ENCODE measurements at regions not wholly inside any gene's neighbourhood (a gene's known extent, or its start where the extent isn't known, plus 50 kb on each side); places are given as distances from the start of the nearest gene placed in this dataset.

DNA sequence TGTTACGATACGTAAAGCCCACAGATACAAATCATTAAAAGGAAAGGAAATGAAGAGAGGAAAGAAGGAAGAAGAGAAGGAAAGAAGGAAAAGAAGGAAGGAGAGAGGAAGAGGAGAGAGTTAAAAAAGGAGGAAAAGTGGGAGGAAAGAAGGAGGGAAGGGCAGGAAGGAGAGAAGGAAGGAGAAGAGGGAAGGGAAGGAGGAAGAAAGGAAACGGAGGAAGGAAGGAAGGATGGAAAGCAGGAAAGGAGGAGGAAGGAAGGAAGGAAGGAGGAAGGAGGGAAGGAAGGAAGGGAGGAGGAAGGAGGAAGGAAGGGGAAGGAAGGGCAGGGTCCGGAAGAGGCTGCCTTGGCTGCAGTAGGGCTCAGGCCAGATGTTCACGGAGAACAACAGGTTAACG, 95.2 kb downstream of the ENGASE start:
- H3K4me3 ChIP-seq (ENCODE audit: low read length), result no peak overlapping the region
- H3K9ac ChIP-seq (ENCODE audit: low read length), result no peak overlapping the region
- H3K27me3 ChIP-seq (ENCODE audit: insufficient read depth, low read depth, low read length), result no peaks in the 10 kb centered on the region
- H3K27ac ChIP-seq (ENCODE audit: low read length), result no peak overlapping the region
- H3K79me2 ChIP-seq (replicated peaks; ENCODE audit: insufficient read depth, low read length), result no peaks in the 10 kb centered on the region
- no peaks in the 10 kb centered on the region for H3F3A ChIP-seq (ENCODE audit: insufficient read depth, low read length, poor library complexity, severe bottlenecking)
- no peak overlapping the region for H2AFZ ChIP-seq (ENCODE audit: low read depth, low read length)
- H3K9me3 ChIP-seq (ENCODE audit: low read length), result no peaks in the 10 kb centered on the region
- H3K9me2 ChIP-seq (ENCODE audit: insufficient read depth, low read length), result no peaks in the 10 kb centered on the region
- H4K20me1 ChIP-seq (ENCODE audit: insufficient read depth), result no peaks in the 10 kb centered on the region
- no peak for TF ChIP-seq POLR2AphosphoS5 (IDR thresholded peaks at IDR 0.05)
- no peak for TF ChIP-seq EP300 (conservative IDR thresholded peaks at IDR 0.05; ENCODE audit: poor library complexity, severe bottlenecking)
- TF ChIP-seq, protein P1, sequence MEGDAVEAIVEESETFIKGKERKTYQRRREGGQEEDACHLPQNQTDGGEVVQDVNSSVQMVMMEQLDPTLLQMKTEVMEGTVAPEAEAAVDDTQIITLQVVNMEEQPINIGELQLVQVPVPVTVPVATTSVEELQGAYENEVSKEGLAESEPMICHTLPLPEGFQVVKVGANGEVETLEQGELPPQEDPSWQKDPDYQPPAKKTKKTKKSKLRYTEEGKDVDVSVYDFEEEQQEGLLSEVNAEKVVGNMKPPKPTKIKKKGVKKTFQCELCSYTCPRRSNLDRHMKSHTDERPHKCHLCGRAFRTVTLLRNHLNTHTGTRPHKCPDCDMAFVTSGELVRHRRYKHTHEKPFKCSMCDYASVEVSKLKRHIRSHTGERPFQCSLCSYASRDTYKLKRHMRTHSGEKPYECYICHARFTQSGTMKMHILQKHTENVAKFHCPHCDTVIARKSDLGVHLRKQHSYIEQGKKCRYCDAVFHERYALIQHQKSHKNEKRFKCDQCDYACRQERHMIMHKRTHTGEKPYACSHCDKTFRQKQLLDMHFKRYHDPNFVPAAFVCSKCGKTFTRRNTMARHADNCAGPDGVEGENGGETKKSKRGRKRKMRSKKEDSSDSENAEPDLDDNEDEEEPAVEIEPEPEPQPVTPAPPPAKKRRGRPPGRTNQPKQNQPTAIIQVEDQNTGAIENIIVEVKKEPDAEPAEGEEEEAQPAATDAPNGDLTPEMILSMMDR (IDR thresholded peaks at IDR 0.05; ENCODE audit: poor library complexity, severe bottlenecking), result no peak
- no peak for TF ChIP-seq SMC3 (conservative IDR thresholded peaks at IDR 0.05; ENCODE audit: poor library complexity)
- TF ChIP-seq TAF1 (IDR thresholded peaks at IDR 0.05; ENCODE audit: low read depth), result no peak
- no peak for TF ChIP-seq MXI1 (conservative IDR thresholded peaks at IDR 0.05; ENCODE audit: poor library complexity, severe bottlenecking)
- TF ChIP-seq, protein P2, sequence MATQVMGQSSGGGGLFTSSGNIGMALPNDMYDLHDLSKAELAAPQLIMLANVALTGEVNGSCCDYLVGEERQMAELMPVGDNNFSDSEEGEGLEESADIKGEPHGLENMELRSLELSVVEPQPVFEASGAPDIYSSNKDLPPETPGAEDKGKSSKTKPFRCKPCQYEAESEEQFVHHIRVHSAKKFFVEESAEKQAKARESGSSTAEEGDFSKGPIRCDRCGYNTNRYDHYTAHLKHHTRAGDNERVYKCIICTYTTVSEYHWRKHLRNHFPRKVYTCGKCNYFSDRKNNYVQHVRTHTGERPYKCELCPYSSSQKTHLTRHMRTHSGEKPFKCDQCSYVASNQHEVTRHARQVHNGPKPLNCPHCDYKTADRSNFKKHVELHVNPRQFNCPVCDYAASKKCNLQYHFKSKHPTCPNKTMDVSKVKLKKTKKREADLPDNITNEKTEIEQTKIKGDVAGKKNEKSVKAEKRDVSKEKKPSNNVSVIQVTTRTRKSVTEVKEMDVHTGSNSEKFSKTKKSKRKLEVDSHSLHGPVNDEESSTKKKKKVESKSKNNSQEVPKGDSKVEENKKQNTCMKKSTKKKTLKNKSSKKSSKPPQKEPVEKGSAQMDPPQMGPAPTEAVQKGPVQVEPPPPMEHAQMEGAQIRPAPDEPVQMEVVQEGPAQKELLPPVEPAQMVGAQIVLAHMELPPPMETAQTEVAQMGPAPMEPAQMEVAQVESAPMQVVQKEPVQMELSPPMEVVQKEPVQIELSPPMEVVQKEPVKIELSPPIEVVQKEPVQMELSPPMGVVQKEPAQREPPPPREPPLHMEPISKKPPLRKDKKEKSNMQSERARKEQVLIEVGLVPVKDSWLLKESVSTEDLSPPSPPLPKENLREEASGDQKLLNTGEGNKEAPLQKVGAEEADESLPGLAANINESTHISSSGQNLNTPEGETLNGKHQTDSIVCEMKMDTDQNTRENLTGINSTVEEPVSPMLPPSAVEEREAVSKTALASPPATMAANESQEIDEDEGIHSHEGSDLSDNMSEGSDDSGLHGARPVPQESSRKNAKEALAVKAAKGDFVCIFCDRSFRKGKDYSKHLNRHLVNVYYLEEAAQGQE (IDR thresholded peaks at IDR 0.05; ENCODE audit: borderline replicate concordance), result no peak
- no peak for TF ChIP-seq RAD21 (conservative IDR thresholded peaks at IDR 0.05)
- TF ChIP-seq EZH2 (IDR thresholded peaks at IDR 0.05; ENCODE audit: borderline replicate concordance, insufficient read depth, low read length, poor library complexity, severe bottlenecking), result no peak
- H3K36me3 ChIP-seq (ENCODE audit: insufficient read depth, low read length), result no peaks in the 10 kb centered on the region
- no peak overlapping the region for H3K4me2 ChIP-seq (ENCODE audit: low read length)

DNA sequence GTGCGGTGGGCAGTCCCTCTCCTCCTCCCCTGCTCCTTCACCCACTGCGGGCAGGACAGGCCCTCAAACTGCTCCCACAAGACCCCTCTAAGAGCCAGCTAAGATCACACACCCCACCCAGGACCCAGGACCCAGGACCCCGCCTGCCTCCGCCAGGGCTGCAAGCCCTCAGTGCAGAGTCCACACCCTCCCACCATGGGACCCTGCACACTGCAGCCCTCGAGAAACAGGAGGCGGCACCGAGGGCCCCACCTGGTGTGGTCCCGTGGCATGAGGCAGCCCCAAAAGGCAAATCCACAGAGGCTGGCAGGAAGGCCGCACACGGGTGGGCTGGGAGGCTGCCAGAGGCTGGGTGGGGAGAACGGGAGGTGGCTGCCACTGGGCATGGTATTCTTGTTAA, 94.7 kb downstream of the ENGASE start:
- Histone ChIP-seq H3K4me2 (ENCODE audit: low read length) (no peak overlapping the region), H2AFZ (ENCODE audit: low read depth, low read length) (no peak overlapping the region), H3K27me3 (ENCODE audit: insufficient read depth, low read depth, low read length) (no peaks in the 10 kb centered on the region), H3K27ac (ENCODE audit: low read length) (no peak overlapping the region), H4K20me1 (ENCODE audit: insufficient read depth) (no peaks in the 10 kb centered on the region), H3K9ac (ENCODE audit: low read length) (no peak overlapping the region), H3F3A (ENCODE audit: insufficient read depth, low read length, poor library complexity, severe bottlenecking) (no peaks in the 10 kb centered on the region), H3K9me3 (ENCODE audit: low read length) (no peaks in the 10 kb centered on the region), H3K4me3 (ENCODE audit: low read length) (no peak overlapping the region), H3K36me3 (ENCODE audit: insufficient read depth, low read length) (no peaks in the 10 kb centered on the region), H3K9me2 (ENCODE audit: insufficient read depth, low read length) (no peaks in the 10 kb centered on the region), H3K79me2 (replicated peaks; ENCODE audit: insufficient read depth, low read length) (no peaks in the 10 kb centered on the region)
- TF ChIP-seq EP300 (conservative IDR thresholded peaks at IDR 0.05; ENCODE audit: poor library complexity, severe bottlenecking) (no peak), MXI1 (conservative IDR thresholded peaks at IDR 0.05; ENCODE audit: poor library complexity, severe bottlenecking) (no peak), EZH2 (IDR thresholded peaks at IDR 0.05; ENCODE audit: borderline replicate concordance, insufficient read depth, low read length, poor library complexity, severe bottlenecking) (no peak), RAD21 (conservative IDR thresholded peaks at IDR 0.05) (no peak), SMC3 (conservative IDR thresholded peaks at IDR 0.05; ENCODE audit: poor library complexity) (no peak), TAF1 (IDR thresholded peaks at IDR 0.05; ENCODE audit: low read depth) (no peak), POLR2AphosphoS5 (IDR thresholded peaks at IDR 0.05) (no peak)
- TF ChIP-seq, protein P1 (IDR thresholded peaks at IDR 0.05; ENCODE audit: poor library complexity, severe bottlenecking), result no peak
- TF ChIP-seq, protein P2 (IDR thresholded peaks at IDR 0.05; ENCODE audit: borderline replicate concordance), result no peak

All from neural cell (in vitro differentiated cells).